Left cardiac atrium (tissue), 4 donors: ENCODE measurements at regions not wholly inside any gene's neighbourhood (a gene's known extent, or its start where the extent isn't known, plus 50 kb on each side); places are given as distances from the start of the nearest gene placed in this dataset.
A peak's percentile ranks its signal among the peaks of the same experiment; 100 is the strongest.
"Not testable (repeated sequence)": the region's sequence is repeated elsewhere in the genome, so short reads cannot be mapped to it uniquely, and the experiment has no call there.

Experiments
- ATAC-seq, 2 donors: fragments of 200-7000 bp; cut with Tn5 transposase; one replicate each; pipeline ENCODE4 v1.9.1; 2020; ENCODE audit warnings: mild to moderate bottlenecking in 2 of 2, moderate library complexity in 2 of 2
- DNase-seq: peaks from one replicate; pipeline ENCODE4 v3.0.0-alpha.2; 2020
- intact Hi-C, 2 donors: fragments of 100-400 bp; cut with DNase I; formaldehyde crosslinking; loops; one replicate each; pipeline versions ENCODE4 v1.14.1 to v1.15.1; 2022 to 2023
- donor health status: DM: no; HTN: yes; CAD: no.
- donor health status: DM: no; HTN: yes; CAD: no; lungs with severe emphysema.
- donor health status: DM: yes; HTN: yes; CAD: no.
- donor health status: Dilated cardiomyopathy.

DNA sequence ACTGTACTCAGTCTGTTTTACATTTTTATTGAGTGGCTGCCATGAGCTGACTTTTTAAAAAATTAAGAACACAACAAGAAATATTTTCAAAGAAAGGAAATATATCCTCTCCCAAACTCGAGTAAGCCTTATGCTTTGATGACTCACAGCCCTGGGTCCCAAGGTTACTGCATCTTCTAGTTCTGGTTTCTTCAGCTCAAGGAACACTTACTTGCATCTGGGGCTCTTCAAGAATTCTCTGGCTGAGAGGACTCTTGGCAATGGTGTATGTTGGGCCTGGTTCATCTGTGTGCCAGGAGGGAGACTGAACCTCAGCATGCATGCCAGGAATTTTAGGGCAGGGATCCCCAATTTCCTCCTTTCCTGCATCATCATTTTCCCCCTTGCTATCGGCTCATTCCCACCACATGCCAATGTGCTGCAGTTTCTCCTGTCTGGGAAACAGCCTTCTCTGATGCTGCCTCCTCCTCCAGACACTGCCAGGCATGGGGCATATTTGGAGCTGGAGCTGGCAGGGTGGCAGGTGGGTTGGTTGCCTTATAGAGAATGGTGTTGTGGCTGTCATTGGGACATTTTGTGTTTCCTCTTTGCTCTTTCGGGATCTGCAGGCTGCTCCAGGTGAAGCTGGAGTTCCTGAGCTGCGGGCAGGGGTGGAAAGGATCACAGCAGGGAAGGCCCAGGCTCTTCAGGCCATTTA lies 192.2 kb upstream of the HS6ST1 start:
- DNase-seq: no peak
- intact Hi-C loops: no loop called here
- no peak for ATAC-seq

DNA sequence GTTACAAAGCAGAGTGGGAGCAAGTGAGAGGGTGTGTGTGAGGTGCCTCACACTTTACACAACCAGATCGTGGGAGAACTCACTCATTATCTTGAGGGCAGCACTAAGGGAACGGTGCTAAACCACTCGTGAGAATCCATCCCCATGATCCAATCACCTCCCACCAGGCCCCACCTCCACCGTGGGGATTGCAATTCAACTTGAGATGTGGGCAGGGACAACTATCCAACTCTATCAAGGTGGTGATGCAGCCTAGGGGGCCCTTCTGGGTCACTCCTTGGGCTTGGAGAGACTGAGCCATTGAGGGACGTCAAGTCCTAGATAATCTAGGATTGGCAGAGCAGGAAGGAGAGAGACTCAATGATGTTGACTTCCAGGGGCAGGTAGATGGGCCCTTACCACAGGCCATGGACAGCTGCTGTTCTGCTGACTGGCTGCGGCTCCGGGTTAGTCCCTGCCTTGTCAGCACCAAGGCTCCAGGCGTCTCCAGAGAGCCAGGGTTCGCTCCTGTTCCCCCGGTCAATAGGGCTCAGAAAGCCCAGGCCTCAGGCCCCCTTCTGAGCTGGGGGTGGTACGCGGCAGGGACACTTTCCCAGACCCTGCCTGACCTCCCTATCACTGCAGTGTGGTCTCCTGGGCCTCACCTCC lies 193.2 kb upstream of the HS6ST1 start:
- DNase-seq (no peak), ATAC-seq (no peak)
- intact Hi-C loops: no loop called here

DNA sequence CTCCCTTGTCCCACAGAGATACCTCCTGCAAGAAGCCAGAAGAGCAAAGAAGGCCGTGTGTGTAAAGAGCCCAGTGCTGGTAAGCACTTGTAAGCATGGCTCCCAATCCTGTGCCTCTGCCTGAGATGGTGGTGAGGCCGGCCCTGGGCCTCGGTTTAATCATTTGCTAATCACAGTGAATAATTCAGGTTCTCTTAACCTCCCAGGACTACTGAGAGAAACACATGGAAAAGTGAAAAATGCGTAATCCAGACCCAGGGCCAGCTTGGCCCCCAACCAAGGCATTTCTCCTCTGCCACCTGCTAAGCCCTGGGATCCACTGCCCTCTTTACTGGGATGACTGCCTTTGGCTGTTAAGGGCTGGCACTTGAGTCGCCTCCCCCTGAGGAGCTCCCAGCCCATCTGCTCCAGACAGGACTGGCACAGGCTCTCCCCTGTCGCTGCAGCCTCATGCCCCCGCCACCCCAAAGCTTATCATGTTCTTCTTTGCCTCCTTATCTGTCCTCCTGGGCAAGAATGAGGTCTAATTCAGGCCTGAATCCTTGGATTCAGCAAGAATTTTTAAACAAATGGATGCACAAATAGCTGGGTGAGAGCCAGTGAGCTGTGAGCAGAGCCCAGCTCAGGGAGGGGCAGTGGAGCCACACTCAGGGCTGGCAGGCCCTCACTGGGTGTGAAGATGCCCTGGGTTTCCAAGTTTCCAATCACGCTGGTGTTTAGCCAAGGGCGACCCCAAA lies 193.9 kb upstream of the HS6ST1 start:
- ATAC-seq (peak; percentile 44 to 51), DNase-seq (no peak)
- intact Hi-C loops: no loop called here

DNA sequence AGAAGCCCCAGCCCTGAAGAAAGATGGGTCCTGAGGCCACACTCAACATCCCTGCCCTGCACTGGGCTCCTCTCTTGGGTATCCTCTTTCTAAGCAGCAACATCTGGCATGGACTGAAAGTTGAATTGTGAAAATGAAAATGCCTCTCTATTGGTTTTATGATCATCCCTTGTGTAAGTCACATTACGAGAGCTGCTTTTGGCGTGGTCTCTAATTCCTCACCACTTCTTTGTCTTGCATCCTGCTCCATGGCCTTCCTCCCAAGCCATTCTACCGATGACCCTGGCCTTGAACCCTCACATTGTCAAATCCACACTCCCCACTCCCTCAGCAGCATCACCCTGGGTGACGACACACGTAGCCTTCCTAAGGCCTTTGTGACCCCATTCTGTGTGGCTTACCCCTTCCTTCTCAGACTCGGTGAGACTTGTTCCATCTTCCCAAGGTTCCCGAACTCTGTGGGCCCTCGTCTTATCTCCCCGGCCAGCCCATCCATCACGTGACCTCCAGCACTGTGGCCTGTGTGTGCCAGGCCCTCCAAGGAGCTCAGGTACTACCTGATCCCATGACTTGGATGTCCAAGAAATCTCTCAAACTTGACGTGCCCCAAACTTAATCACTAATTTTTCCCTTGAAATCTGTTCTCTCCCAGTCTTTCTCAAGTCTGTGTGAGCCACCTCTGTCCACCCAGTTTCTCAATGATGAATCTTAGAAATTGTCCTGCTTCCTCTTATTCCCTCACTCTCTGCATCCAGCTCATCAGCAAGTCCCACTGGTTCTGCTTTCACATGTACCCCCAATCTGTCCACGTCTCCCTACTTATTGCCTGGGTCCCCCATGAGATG lies 194.7 kb upstream of the HS6ST1 start:
- DNase-seq (no peak), ATAC-seq (peak in 1 of 2 donors; percentile 40)
- intact Hi-C loops: no loop called here

DNA sequence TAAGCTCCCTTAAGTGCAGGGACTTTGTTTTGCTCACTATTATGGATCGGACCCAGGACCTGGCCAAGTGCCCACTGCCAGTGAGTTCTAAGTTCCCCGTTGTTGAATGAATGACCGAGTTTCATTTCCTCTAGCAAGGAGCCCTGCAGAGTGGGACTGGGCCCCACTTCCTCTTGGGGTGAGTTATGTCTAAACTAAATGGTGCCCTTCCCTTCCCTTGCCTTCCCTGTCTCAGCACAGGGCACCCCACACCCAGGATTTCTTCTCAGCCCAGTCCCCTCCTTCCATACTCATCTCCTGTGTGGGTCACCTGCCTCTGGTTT lies 195.3 kb upstream of the HS6ST1 start:
- peak; percentile 33 to 75 for ATAC-seq
- intact Hi-C loops: no loop called here

DNA sequence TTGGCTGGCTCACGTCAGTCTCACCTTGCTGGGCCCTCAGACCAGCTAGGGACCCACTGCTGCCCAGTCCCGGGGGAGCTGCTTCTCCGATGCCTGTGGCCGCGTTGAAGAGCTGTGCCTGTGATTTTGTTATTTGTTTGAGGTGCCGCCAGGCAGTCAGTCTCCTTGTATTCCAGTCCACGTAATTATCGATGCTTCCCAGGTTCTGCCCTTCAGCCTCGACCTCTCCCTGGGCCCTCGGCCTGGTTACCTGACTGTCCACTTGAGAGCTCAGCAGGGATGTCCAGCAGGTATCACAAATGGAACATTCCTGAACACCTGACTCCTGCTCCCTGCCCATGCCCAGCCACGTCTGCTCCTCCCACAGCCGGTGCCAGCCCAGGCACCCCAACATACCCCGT lies 195.9 kb upstream of the HS6ST1 start:
- no peak for DNase-seq
- intact Hi-C loops: no loop called here
- ATAC-seq: no peak

More for the DNA sequence above, 195.3 kb upstream of the HS6ST1 start:
- DNase-seq: no peak

DNA sequence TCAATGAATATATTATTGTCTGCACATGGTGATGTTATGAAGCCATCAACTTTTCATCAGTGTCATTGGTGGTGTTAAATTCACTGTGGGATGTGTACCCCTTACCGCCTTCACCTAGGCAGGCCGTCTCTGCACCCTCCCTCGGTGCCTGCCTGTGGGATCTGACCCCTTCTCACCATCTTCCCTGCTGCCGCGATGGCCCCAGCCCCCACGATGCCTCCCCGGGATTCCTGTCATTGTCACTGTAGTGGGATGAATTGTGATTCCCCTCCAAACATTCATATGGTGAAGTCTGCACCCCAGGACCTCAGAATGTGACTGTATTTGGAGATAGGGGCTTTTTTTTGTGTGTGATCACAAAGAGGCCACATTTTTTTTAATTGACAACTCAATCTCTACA lies 198.3 kb upstream of the HS6ST1 start:
- ATAC-seq: no peak
- DNase-seq: no peak
- intact Hi-C loops: no loop called here

DNA sequence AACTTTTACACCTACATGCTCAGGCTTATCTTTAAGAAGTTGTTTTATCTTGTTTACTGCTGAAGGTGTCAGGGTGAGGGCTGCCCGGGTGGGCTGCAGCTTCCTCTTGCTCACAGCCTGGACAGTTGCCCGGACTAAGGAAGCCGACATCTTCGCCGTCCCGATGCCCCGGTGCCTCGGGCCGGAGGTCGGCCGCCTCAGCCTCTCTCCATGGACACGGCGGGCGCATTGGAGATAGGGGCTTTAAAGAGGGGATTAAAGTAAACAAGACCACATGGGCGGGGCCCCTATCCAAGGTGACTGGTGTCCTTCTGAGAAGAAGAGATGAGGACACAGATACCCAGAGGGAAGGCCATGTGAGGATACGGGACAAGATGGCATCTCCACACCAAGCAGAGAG lies 200.4 kb upstream of the HS6ST1 start:
- intact Hi-C loops, DNase-seq, ATAC-seq: not testable (repeated sequence)

DNA sequence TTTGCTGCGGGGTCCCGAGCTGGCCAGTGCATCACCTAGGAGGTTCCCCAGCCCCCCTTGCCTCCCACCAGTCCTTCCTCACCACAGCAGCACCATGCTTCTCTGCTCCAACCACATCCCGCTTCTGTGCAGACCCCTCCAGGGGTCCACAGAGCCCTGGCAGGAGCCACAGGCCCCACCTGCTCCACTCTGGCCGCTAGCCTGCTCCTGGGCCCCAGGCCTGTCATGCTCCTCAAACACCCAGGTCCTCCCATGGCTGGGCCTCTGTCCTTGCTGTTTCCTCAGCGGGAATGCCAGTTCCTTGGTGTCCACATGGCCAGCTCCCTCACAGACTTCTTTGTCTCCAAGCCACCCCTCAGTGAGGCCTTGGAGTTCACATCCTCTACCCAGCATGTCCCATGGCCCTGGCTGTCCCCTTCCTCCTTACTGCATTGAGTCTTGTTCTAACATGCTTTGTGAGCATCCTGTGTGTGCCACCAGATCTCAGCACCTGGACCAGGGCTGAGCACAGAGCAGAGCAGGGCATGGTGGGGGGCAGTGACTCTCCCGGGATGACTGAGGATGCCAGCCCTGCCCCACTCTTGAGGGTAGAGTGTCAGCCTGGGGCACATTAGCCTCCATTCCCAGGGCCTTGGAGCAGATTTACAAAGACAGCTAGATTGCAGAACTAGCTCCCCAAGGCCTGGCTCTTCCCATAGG lies 201.0 kb upstream of the HS6ST1 start:
- ATAC-seq (no peak), DNase-seq (no peak)
- intact Hi-C loops: no loop called here

DNA sequence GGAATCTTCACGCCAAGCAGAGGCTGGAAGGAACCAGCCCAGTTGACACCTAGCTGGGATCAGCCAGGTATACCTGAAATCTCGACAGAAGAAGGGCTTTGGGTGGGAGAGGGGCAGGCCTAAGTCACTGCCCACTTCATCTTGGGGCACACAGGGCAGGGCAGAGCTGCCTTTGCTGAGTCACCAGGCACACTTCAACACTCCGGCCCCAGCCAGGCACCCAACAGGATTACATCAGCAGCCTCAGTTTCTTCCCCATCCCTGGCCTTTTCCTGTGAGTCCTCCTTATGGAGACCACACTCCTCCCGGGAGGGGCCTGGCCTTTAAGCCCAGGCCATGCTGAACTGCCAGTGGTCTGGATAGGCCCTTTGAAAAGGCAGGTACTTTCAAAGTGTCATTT lies 201.7 kb upstream of the HS6ST1 start:
- DNase-seq (no peak), ATAC-seq (no peak)
- intact Hi-C loops: no loop called here

DNA sequence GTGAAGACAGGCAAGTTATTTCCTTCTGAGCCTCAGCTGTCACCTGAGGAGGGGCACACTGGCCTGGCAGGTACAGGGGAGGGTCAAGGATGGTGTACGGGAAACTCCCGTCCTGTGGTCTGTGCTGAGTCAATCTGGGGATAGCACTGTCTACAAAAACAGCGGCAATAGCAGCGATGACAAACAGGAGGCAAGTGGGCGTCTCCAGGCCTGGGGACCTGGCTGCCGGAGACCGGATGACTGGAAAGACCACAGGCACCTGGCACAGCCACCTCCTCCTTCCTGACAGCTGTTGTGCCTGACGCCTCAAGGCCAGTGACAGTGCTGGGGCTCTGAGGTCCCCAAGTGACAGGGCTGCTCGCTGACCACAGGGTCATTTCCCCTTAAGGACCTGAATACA lies 202.1 kb upstream of the HS6ST1 start:
- DNase-seq (no peak), ATAC-seq (no peak)
- intact Hi-C loops: no loop called here

DNA sequence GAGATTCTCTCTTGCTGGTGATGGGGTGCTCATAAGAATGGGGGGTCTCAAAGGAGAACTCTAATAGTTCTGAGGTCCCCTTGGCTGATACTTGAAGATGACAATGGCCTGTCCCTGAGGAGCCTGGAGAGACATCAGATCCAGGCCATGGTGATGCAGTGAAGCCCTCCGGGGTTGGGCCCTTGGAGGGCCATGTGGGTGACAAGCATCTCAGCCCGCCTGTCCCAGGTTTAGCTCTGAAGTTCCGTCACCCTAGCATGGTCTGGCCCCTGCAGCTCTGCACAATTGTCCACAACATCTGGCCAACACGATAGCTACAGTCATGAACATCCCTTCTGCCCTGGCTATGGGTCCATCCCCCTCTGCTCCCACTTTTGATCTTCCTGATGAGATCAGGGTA lies 202.8 kb upstream of the HS6ST1 start:
- intact Hi-C loops: no loop called here
- ATAC-seq: no peak
- DNase-seq: no peak

DNA sequence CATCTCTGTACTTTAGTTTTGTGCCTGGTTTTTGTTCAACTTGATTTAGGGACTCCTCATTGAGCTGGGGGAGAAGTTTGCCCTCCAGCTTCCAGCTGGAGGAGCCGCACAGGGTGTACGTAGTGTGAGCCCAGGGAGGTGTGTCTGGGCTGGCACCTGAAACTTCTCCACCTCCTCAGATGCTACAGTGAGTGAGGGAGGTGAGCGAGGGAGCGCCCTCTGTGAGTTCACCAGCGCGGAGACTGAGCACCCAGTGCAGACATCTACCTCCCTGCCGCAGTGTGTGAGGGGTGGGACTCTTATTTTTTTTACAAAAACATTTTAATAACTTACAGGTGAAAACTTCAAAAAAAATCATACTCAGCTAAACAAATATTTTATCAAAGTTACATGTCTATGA lies 204.2 kb upstream of the HS6ST1 start:
- DNase-seq (no peak), ATAC-seq (no peak)
- intact Hi-C loops: no loop called here

DNA sequence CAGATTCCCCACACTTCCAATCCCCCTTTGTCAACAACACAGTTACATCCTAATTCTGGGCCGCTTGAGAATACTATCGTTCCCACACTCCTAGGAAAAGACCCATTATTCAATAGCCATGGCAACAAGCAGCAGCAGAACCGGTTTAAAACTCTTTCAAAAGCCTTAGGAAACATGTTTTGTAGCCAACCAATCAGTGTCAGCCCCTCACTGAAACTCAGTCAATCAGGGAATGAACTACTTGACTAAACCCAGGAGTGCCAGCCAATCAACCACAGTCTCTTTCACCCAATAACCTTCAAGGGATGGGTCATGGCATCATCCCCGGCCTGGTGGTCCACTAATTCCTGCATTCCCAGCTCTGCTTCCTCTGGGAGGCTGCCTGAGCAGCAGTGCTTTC lies 204.8 kb upstream of the HS6ST1 start:
- ATAC-seq: no peak
- intact Hi-C loops: no loop called here

DNA sequence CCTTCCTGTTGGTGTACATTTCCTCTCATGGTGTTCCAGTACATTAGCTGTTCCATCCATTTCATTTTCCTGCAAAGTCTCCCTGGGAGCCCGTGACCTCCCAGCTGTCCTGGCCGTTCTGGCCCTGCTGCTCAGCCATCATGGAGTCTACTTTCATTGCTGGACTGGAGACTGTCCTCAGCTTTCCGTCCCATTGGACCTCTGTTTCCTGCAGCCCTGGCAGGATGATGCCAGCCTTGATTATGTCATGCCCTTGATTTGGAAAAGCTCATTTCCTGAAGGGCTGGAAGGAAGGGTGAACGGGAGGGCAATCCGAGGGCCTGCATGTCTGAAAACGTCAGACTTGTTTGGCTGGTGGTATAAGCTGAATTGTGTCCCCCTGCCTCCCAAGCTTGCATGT lies 205.5 kb upstream of the HS6ST1 start:
- no peak for DNase-seq
- intact Hi-C loops: no loop called here
- no peak for ATAC-seq

More for the DNA sequence above, 204.8 kb upstream of the HS6ST1 start:
- DNase-seq: no peak

DNA sequence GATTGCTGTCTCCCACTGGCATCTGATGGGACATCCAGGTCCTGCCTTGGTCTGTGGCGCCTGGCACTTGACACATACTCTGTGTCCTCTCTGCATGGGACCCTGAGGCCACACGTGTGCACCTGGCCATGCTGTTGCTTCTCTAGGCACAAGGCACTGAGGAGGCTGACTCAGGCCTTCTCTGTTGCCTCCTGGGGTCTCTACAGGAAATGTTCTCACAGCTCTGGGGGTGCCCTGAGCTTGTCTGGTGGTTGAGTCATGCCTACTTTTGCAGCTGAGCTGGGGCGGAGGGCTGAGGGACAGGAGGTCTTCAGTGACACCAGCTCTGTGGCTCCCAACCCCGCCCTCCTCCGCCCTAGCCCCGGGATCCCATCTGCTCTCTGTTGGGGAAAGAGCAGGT lies 207.0 kb upstream of the HS6ST1 start:
- intact Hi-C loops: no loop called here
- no peak for ATAC-seq

DNA sequence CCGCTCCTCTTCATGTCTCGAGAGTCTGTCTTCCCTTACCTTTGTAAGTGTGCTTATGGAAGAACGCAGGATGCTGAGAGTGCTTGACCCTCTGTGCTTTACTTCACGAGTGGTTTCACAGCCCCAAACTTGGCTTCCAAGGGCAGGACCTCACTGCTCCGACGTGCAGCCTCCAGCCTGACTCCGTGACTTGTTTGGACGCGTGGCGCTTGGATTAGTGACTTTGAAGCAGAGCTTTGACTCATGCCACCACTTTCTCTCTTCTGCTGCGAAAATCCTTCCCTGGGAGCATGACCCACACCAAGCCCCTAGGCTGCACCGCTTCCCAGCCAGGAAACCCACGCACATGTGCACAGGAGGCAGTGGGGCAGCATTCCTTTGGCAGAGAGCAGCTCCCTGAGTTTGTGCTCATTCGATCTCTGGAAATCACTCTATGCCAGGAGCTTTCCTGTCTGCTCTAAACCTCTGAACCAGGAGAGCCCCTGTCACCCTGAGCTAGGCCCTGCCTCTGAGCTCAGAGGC lies 207.8 kb upstream of the HS6ST1 start:
- intact Hi-C loops: no loop called here
- no peak for ATAC-seq
- DNase-seq: no peak

More for the DNA sequence above, 207.0 kb upstream of the HS6ST1 start:
- DNase-seq: no peak

DNA sequence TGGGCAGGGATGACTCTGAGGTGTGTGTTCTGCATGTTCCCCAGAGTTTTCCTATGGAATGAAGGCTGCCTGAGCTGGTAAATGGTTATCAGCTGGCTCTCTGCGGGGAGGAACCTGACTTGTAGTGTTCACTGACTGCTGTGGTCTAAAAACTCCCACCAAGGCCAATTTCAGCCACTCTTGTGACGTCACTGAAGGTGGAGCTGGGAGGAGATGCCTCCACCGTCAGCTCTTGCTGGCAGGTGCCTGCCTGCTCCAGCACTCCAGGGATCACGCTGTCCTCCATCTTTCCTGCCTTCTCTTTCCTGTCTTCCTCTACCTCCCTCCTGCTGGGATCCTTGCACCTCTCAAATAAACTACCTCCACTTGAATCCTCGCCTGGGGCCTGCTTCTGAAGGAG lies 209.5 kb upstream of the HS6ST1 start:
- intact Hi-C loops: no loop called here
- ATAC-seq: no peak
- no peak for DNase-seq

DNA sequence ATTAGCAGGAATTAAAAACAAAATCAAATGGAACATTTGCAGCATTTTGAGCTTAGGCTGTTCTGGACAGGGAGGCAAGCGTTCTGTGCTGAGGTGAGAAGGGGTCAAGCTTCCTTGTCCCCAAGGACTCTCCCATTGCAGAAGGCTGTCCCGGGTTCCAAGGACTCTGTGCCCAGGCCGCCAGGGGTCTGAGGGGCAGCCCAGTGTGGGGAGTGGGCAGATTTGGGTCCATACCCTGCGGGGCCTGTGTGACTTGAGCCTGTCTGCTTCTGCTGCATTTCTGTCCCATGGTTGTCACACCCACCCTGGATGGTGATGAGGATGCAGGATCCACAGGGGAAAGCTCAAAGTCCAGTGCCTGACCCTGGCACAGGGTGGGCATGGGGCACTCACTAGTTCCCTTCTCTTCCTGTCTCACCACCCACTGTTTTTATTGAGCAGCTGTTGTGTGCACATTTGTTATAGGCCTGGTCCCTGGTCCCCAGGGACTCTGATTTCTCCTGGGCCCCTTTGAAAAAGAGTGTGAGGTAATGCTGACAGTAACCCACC lies 211.4 kb upstream of the HS6ST1 start:
- DNase-seq (no peak), ATAC-seq (no peak)
- intact Hi-C loops: loop anchor here (5.0 to 10.0 kb wide), 2 partner anchors 205 to 208 kb away; no protein-coding TSS in a partner anchor
